ENCODE measurements at regions not wholly inside any gene's neighbourhood (a gene's known extent, or its start where the extent isn't known, plus 50 kb on each side); places are given as distances from the start of the nearest gene placed in this dataset.

- no peak for TF ChIP-seq EZH2 (IDR thresholded peaks at IDR 0.05; ENCODE audit: low read length, missing control alignments)
- TF ChIP-seq, protein P1, sequence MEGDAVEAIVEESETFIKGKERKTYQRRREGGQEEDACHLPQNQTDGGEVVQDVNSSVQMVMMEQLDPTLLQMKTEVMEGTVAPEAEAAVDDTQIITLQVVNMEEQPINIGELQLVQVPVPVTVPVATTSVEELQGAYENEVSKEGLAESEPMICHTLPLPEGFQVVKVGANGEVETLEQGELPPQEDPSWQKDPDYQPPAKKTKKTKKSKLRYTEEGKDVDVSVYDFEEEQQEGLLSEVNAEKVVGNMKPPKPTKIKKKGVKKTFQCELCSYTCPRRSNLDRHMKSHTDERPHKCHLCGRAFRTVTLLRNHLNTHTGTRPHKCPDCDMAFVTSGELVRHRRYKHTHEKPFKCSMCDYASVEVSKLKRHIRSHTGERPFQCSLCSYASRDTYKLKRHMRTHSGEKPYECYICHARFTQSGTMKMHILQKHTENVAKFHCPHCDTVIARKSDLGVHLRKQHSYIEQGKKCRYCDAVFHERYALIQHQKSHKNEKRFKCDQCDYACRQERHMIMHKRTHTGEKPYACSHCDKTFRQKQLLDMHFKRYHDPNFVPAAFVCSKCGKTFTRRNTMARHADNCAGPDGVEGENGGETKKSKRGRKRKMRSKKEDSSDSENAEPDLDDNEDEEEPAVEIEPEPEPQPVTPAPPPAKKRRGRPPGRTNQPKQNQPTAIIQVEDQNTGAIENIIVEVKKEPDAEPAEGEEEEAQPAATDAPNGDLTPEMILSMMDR (conservative IDR thresholded peaks at IDR 0.05 in 1 of 2, IDR thresholded peaks at IDR 0.05 in 1 of 2; ENCODE audit: low read depth in 1 of 2, low read length in 2 of 2) = no peak
Observed at GRCh38 chr4:125511715-125512114, 197.0 kb downstream of the FAT4 start.

Measured in fibroblast of lung (primary cell).